GM23338 (cell line): ENCODE measurements at regions not wholly inside any gene's neighbourhood (a gene's known extent, or its start where the extent isn't known, plus 50 kb on each side); places are given as distances from the start of the nearest gene placed in this dataset.

Source experiments
- CREB1 ChIP-seq: fragments of 250-450 bp; sonication (Bioruptor Pico); IDR thresholded peaks from 2 replicates; pipeline ENCODE4 v1.5.0; 2020; ENCODE audit warnings: low read depth, mild to moderate bottlenecking, moderate library complexity
- CTCF ChIP-seq, 2 experiments: fragments of 200-600 bp in 1 of 2; sonication (generic) in 1 of 2; conservative IDR thresholded peaks; 2 replicates each; pipeline versions ENCODE4 v1.5.1 to v1.6.1; 2016 to 2017; ENCODE audit warnings: antibody characterized with exemption in 2 of 2, low read depth in 2 of 2, mild to moderate bottlenecking in 2 of 2, moderate library complexity in 1 of 2
- EZH2 ChIP-seq: fragments of 200-600 bp; sonication (generic); IDR thresholded peaks from one replicate; pipeline ENCODE4 v1.8.0; 2017; ENCODE audit warnings: antibody characterized with exemption, mild to moderate bottlenecking, low read depth; ENCODE audit not compliant: unreplicated experiment
- EZH2phosphoT487 ChIP-seq: fragments of 200-600 bp; sonication (generic); IDR thresholded peaks from one replicate; pipeline ENCODE4 v1.8.1; 2018; ENCODE audit warnings: antibody characterized with exemption; ENCODE audit not compliant: unreplicated experiment
- JUNB ChIP-seq: IDR thresholded peaks from one replicate; pipeline ENCODE4 v1.6.1; 2016; ENCODE audit warnings: antibody characterized with exemption; ENCODE audit not compliant: unreplicated experiment
- POLR2AphosphoS5 ChIP-seq: IDR thresholded peaks from 2 replicates; pipeline ENCODE4 v1.6.1; 2016; ENCODE audit warnings: antibody characterized with exemption, low read depth
- REST ChIP-seq: IDR thresholded peaks from one replicate; pipeline ENCODE4 v1.6.1; 2018; ENCODE audit warnings: antibody characterized with exemption; ENCODE audit not compliant: unreplicated experiment
- ZNF114 ChIP-seq: fragments of 250-450 bp; sonication (Bioruptor Pico); IDR thresholded peaks from 2 replicates; pipeline ENCODE4 v1.5.0; 2020; ENCODE audit warnings: mild to moderate bottlenecking, moderate library complexity
- ZNF331 ChIP-seq: fragments of 250-450 bp; sonication (Bioruptor Pico); IDR thresholded peaks from 2 replicates; pipeline ENCODE4 v1.5.0; 2020; ENCODE audit warnings: low read depth, mild to moderate bottlenecking, moderate library complexity

- peak; percentile 53 to 62 for TF ChIP-seq CTCF (conservative IDR thresholded peaks at IDR 0.05; ENCODE audit: low read depth in 2 of 2)
- TF ChIP-seq EZH2, result no peak
- no peak for TF ChIP-seq CREB1 (CRISPR knock-in tag)
- TF ChIP-seq REST, result no peak
- TF ChIP-seq EZH2phosphoT487, result no peak
- no peak for TF ChIP-seq ZNF114 (CRISPR knock-in tag)
- TF ChIP-seq ZNF331 (CRISPR knock-in tag), result no peak
- TF ChIP-seq POLR2AphosphoS5, result no peak
- no peak for TF ChIP-seq JUNB
Measured at GRCh38 chr4:67332627-67333026, 212.7 kb downstream of the CENPC start.
